Esophagus (tissue), 2 donors: ENCODE measurements at regions not wholly inside any gene's neighbourhood (a gene's known extent, or its start where the extent isn't known, plus 50 kb on each side); places are given as distances from the start of the nearest gene placed in this dataset.

Experiments used
- H3K27ac ChIP-seq, 2 donors: one replicate each; pipeline ENCODE4 v1.5.1; 2013; ENCODE audit warnings: low read depth in 2 of 2, mild to moderate bottlenecking in 2 of 2, inconsistent platforms in 1 of 2, low read length in 1 of 2, moderate library complexity in 1 of 2
- H3K27me3 ChIP-seq, 2 donors: one replicate each; pipeline ENCODE4 v1.6.1; 2013; ENCODE audit warnings: low read length in 2 of 2, control low read depth in 1 of 2, mild to moderate bottlenecking in 1 of 2; ENCODE audit not compliant: insufficient read depth in 2 of 2, control insufficient read depth in 1 of 2
- H3K36me3 ChIP-seq, 2 donors: one replicate each; pipeline ENCODE4 v1.6.1; 2013; ENCODE audit warnings: low read length in 1 of 2; ENCODE audit not compliant: control insufficient read depth in 2 of 2, insufficient read depth in 2 of 2
- H3K4me1 ChIP-seq, 2 donors: one replicate each; pipeline ENCODE4 v1.6.1; 2013; ENCODE audit warnings: low read length in 1 of 2; ENCODE audit not compliant: control insufficient read depth in 2 of 2, insufficient read depth in 2 of 2
- H3K4me3 ChIP-seq, 2 donors: one replicate each; pipeline ENCODE4 v1.5.1; 2013; ENCODE audit warnings: low read length in 2 of 2, mild to moderate bottlenecking in 2 of 2, low read depth in 1 of 2, moderate library complexity in 1 of 2
- H3K9me3 ChIP-seq, 2 donors: one replicate each; pipeline ENCODE4 v1.6.1; 2013; ENCODE audit warnings: mild to moderate bottlenecking in 2 of 2, low read depth in 1 of 2, low read length in 1 of 2, moderate library complexity in 1 of 2; ENCODE audit not compliant: control insufficient read depth in 2 of 2, insufficient read depth in 1 of 2
- WGBS, 2 donors: extraction: QIAGEN DNeasy Blood & Tissue Kit; methylation state at CpG; one replicate each; pipeline ENCODE4 v1.1.7; 2013; 5-methylcytosine and 5-hydroxymethylcytosine counted together
- donor health status: healthy with polysubstance abuse.
- donor health status: Bipolar disorder and iron deficiency.

- H3K27me3 ChIP-seq = no peaks in the 10 kb centered on the region
- no peak overlapping the region for H3K4me3 ChIP-seq
- H3K36me3 ChIP-seq = no peaks in the 10 kb centered on the region
- H3K27ac ChIP-seq = no peak overlapping the region
- H3K9me3 ChIP-seq = no peaks in the 10 kb centered on the region
- 48 to 57% methylated on average over 1 of the region's 1 CpG for whole genome bisulfite sequencing, 2 donors
- no peaks in the 10 kb centered on the region for H3K4me1 ChIP-seq
Observed at GRCh38 chr5:33316773-33317172, 124.0 kb upstream of the TARS1 start.

DNA sequence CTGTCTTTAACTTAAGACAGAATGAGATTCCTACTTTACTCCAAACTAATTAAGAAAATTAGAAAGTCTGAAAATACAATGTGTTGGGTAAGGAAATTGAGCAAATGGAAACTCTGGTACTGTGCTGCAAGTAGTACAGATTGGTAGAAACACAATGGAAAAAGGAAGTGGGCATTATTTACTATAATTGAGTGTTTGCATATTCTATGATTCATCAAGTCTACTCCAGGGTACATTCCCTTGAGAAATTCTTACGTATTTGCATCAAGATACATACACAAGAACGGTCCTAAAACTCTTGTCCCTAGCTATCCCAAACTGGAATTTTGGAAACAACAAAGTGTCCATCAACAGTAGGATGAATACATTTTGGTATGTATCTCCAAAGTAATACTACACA, 123.5 kb upstream of the TARS1 start:
- Histone ChIP-seq H3K9me3 (no peaks in the 10 kb centered on the region), H3K27me3 (no peaks in the 10 kb centered on the region), H3K4me3 (no peak overlapping the region), H3K27ac (no peak overlapping the region), H3K4me1 (no peaks in the 10 kb centered on the region), H3K36me3 (no peaks in the 10 kb centered on the region)
- WGBS, 2 donors = 72 to 82% methylated on average over 2 of the region's 2 CpGs

DNA sequence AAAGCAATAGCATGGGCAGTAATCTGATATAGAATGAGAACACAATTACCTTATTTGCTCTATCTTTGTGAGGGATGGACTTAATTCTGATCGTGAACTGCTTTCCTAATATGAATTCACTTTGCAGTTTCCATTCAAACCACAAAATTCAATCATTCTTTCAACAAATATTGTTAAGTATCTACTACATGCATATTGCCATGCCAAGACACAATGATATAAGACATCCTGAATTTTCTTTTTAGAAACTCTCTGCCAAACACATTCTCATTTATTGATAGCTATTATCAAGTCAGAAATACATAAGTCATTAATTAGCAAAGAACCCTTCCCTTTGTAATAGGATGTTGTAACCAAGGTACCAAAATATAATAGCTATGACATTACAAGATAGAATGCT, 121.6 kb upstream of the TARS1 start:
- Histone ChIP-seq H3K27me3 (no peaks in the 10 kb centered on the region), H3K4me3 (no peak overlapping the region), H3K9me3 (no peaks in the 10 kb centered on the region), H3K36me3 (no peaks in the 10 kb centered on the region), H3K4me1 (no peaks in the 10 kb centered on the region), H3K27ac (no peak overlapping the region)
- WGBS, 2 donors = 81 to 88% methylated on average over 1 of the region's 1 CpG

GRCh38 chr5:33319841-33320240, 120.9 kb upstream of the TARS1 start:
- Histone ChIP-seq H3K27ac (peak overlapping the region; percentile 1 to 49), H3K36me3 (no peaks in the 10 kb centered on the region), H3K9me3 (no peaks in the 10 kb centered on the region), H3K4me3 (no peak overlapping the region), H3K27me3 (no peaks in the 10 kb centered on the region), H3K4me1 (no peaks in the 10 kb centered on the region)
- 50 to 54% methylated on average over 1 of the region's 1 CpG for WGBS, 2 donors

DNA sequence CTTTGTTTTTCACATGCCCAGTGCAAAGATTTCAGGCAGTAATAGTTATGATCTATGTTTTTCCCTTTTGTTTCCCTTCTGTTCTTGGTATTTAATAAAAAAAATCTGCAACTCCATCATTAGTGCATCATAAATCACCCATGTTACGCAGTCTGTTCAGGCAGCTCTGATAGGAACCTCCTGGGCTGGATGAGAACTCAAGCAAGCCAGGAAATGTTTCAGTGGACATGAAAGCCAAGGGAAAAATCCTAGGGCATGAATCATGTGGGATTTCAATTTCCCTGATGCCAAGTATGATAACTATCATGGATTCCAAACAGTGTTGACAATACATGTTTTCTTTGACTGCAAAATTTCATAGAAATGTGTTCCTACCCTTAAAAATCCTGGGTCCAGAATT, 119.7 kb upstream of the TARS1 start:
- H3K4me3 ChIP-seq = no peak overlapping the region
- no peaks in the 10 kb centered on the region for H3K4me1 ChIP-seq
- H3K27ac ChIP-seq = no peak overlapping the region
- no peaks in the 10 kb centered on the region for H3K9me3 ChIP-seq
- WGBS, 2 donors = 32 to 46% methylated on average over 1 of the region's 1 CpG
- H3K36me3 ChIP-seq = no peaks in the 10 kb centered on the region
- H3K27me3 ChIP-seq = no peaks in the 10 kb centered on the region

DNA sequence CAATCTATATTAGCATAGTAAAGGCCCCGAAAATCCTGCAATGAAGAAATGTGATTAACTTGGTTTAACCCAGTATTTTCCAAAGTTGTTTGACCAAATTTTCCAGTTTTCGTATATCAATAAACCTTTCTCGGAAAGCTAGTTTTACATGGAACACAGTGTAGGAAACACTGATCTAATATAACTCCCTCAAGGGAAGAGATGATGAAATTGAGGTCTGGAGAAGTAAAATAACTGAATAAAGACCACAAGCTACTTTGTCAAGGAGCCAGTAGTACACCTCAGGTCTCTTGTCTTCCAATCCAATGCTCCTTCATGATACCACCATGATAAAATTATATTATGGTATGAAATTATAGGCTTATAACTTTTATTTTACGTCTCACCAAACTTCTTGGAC, 118.1 kb upstream of the TARS1 start:
- no peaks in the 10 kb centered on the region for H3K9me3 ChIP-seq
- no peaks in the 10 kb centered on the region for H3K36me3 ChIP-seq
- no peaks in the 10 kb centered on the region for H3K4me1 ChIP-seq
- no peak overlapping the region for H3K27ac ChIP-seq
- no peaks in the 10 kb centered on the region for H3K27me3 ChIP-seq
- 79 to 87% methylated on average over 4 of the region's 4 CpGs for WGBS, 2 donors
- no peak overlapping the region for H3K4me3 ChIP-seq

GRCh38 chr5:33324667-33325307, 116.0 kb upstream of the TARS1 start:
- Histone ChIP-seq H3K4me3 (no peak overlapping the region), H3K9me3 (no peaks in the 10 kb centered on the region), H3K27me3 (no peaks in the 10 kb centered on the region), H3K27ac (no peak overlapping the region), H3K36me3 (no peaks in the 10 kb centered on the region), H3K4me1 (no peaks in the 10 kb centered on the region)
- 71 to 79% methylated on average over 2 of the region's 2 CpGs for WGBS, 2 donors

- Histone ChIP-seq H3K9me3 (no peaks in the 10 kb centered on the region), H3K4me1 (no peaks in the 10 kb centered on the region), H3K27me3 (no peaks in the 10 kb centered on the region), H3K27ac (no peak overlapping the region), H3K4me3 (no peak overlapping the region), H3K36me3 (no peaks in the 10 kb centered on the region)
- 51 to 62% methylated on average over 1 of the region's 1 CpG for WGBS, 2 donors
Observed at GRCh38 chr5:33328818-33329217, 111.9 kb upstream of the TARS1 start.

DNA sequence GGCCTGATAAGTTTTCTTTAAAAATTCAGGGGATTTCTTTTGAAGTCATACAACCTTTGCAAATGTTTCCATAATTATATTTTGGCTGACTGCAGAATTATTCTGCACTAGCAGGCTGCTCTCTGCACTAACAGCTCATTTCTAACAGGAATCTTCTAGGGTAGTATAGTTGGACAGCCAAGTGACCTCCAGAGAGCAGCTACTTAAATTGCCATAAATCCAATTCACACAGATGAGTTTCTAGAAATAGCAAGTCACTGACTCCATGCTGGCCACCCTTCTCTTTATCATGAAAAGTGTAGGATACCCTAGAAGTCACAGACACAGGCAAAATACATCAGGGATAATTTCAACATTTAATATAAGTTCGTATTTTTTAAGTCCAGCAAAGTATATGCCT, 110.9 kb upstream of the TARS1 start:
- no peaks in the 10 kb centered on the region for H3K36me3 ChIP-seq
- H3K4me1 ChIP-seq = no peaks in the 10 kb centered on the region
- H3K27ac ChIP-seq = no peak overlapping the region
- WGBS, 2 donors = 56 to 59% methylated on average over 1 of the region's 1 CpG
- H3K27me3 ChIP-seq = no peaks in the 10 kb centered on the region
- H3K4me3 ChIP-seq = no peak overlapping the region
- no peaks in the 10 kb centered on the region for H3K9me3 ChIP-seq

DNA sequence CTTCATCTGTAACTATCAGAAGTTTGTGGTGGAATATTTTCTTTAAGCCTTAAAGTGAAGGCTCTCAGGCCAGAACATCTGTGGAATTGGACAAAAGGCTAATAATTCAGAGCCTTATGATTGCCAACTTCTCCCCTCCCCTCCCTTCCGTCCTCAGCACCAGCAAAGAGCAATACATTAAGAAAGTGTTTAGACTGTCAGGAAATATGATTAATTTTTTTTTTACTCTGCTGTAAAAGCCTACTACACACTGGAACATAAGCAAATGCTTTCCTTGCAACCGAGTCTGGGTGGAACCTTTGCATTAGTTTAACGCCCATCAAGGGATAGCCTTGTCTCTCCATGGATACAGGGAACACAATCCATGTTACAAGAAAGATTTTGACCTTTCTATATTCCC, 110.3 kb upstream of the TARS1 start:
- no peaks in the 10 kb centered on the region for H3K9me3 ChIP-seq
- H3K4me1 ChIP-seq = no peaks in the 10 kb centered on the region
- 33 to 34% methylated on average over 3 of the region's 3 CpGs for WGBS, 2 donors
- no peak overlapping the region for H3K27ac ChIP-seq
- H3K4me3 ChIP-seq = no peak overlapping the region
- no peaks in the 10 kb centered on the region for H3K36me3 ChIP-seq
- no peaks in the 10 kb centered on the region for H3K27me3 ChIP-seq
